NCI-H187 treated with DMSO at 0.1 percent for 48 hours (cell line): ENCODE measurements at regions not wholly inside any gene's neighbourhood (a gene's known extent, or its start where the extent isn't known, plus 50 kb on each side); places are given as distances from the start of the nearest gene placed in this dataset.

Experiments
- DNase-seq: peaks from one replicate; lab custom pipeline; 2025; lab: John Stamatoyannopoulos, UW

DNA sequence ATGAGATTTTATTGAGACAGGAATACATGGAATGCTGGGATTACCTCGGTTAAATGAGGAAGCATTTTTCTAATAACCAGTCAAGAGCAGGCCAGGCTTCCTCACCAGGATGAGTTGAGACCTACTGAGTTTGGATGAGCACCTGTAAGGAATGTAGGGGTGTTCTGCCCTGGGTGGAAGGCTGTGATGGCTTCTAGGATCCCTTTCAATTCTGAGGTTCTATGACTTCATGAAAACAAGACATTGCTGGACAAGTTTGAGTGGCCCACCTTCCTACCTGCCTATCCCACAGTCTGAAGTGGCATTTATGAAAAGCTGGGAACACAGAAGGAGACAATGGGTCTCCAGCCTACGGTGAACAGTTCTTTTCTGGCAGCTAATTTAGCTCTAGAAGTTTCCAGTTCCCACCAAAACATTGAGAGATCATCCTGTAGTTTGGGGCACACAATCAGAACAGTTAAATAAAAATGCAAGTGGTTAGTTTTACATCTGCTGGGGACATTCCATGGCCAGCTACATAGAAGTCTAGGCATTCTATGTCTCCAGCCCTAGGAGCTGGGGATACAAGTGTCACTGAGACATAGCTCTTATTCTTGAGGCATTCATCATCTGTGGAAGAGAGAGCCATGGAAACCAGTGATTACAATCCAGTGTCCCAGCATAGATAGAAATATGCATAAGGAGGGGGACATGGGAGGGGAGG lies 51.3 kb upstream of the TSPAN2 start:
- no peak for DNase-seq

DNA sequence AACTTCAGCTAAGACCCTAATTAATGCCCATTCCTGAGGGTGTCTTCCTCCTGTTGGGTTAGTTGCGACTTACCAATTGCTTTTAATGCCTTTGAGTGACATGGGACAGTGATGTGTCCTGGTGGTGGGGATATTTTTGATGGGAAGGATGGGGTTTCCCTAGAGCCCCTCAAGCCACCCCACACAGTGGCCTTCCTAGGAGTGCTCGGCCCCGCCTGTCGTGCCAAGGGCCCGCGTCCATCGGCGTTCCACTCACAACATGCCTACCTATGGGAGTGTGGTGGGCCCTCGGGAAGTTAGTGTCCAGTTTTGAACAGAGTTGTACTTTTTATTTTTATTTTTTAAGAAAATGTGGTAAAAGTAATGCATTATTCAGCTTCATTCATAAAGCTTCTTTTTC lies 50.1 kb upstream of the TSPAN2 start:
- no peak for DNase-seq
